ENCODE measurements at regions not wholly inside any gene's neighbourhood (a gene's known extent, or its start where the extent isn't known, plus 50 kb on each side); places are given as distances from the start of the nearest gene placed in this dataset.

DNA sequence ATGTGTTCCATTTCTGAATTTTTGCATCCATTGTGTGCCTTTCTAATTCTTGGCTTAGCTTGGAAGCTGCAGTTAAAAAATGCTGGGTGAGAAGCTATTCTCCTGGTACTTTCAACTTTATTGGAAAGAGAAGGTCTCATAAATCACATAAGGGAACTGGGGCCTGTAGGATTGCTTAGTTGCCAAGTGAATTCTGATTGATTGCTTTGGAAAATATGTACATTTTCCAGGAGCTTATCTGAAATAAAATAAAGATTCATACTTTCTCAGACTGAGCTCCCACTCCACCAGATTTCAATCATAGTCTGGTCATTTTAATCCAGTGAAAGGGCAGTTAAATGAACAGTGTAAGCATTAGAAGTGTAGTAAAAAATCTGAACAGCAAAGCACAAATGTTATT is 50.0 kb upstream of the PRICKLE1 start:
- no peak overlapping the region for H3K4me3 Mint-ChIP-seq
- peaks cover 0 to 1% (median 0%) of the 10 kb centered on the region in 3 donors for H3K36me3 Mint-ChIP-seq
- H3K27ac Mint-ChIP-seq: no peak overlapping the region
- no peaks in the 10 kb centered on the region for H3K36me3 ChIP-seq (ENCODE audit: insufficient read depth, low read length)
- no peaks in the 10 kb centered on the region for H3K27me3 ChIP-seq (ENCODE audit: insufficient read depth, low read length, poor library complexity, severe bottlenecking)
- H3K4me1 ChIP-seq (ENCODE audit: insufficient read depth, low read length): no peaks in the 10 kb centered on the region
- H3K9me3 Mint-ChIP-seq: peaks cover 0 to 2% (median 0%) of the 10 kb centered on the region in 5 donors
- peaks cover 0 to 1% of the 10 kb centered on the region in 2 donors for H3K27me3 Mint-ChIP-seq
- H3K4me3 ChIP-seq (ENCODE audit: low read length): no peak overlapping the region
- POLR2A ChIA-PET: no interaction called here
- no peak for DNase-seq
- CTCF ChIA-PET: no interaction called here
- H3K27ac ChIP-seq (ENCODE audit: low read depth, low read length): no peak overlapping the region
- no peaks in the 10 kb centered on the region for H3K9me3 ChIP-seq (ENCODE audit: low read length)
- H3K4me1 Mint-ChIP-seq: no peaks in the 10 kb centered on the region
